ENCODE measurements at regions not wholly inside any gene's neighbourhood (a gene's known extent, or its start where the extent isn't known, plus 50 kb on each side); places are given as distances from the start of the nearest gene placed in this dataset.

GRCh38 chr9:13053504-13053903 is 226.0 kb downstream of the MPDZ start:
- peaks cover 5% of the 10 kb centered on the region; the same call in 1 of the 2 replicates for H3K27me3 Mint-ChIP-seq (ENCODE audit: insufficient read depth)
- no peaks in the 10 kb centered on the region for H3K4me1 Mint-ChIP-seq (ENCODE audit: low read depth)
- TF ChIP-seq CTCF (IDR thresholded peaks at IDR 0.05) = no peak
- DNase-seq = no peak
- H3K4me3 Mint-ChIP-seq = no peak overlapping the region
- no peak overlapping the region for H3K27ac Mint-ChIP-seq
- H3K9me3 Mint-ChIP-seq = no peaks in the 10 kb centered on the region
- no peaks in the 10 kb centered on the region for H3K36me3 Mint-ChIP-seq (ENCODE audit: low read depth)

- TF ChIP-seq CTCF (IDR thresholded peaks at IDR 0.05) = no peak
- Mint-ChIP-seq H3K4me3 (no peak overlapping the region), H3K36me3 (ENCODE audit: low read depth) (no peaks in the 10 kb centered on the region), H3K9me3 (no peaks in the 10 kb centered on the region), H3K27ac (no peak overlapping the region), H3K4me1 (ENCODE audit: low read depth) (no peaks in the 10 kb centered on the region), H3K27me3 (ENCODE audit: insufficient read depth) (peaks cover 5% of the 10 kb centered on the region; the same call in 1 of the 2 replicates)
- no peak for DNase-seq
Measured at GRCh38 chr9:13054389-13054788, 225.1 kb downstream of the MPDZ start.

Data from HFFc6 (cell line).